Upper lobe of left lung (tissue), 4 donors: ENCODE measurements at regions not wholly inside any gene's neighbourhood (a gene's known extent, or its start where the extent isn't known, plus 50 kb on each side); places are given as distances from the start of the nearest gene placed in this dataset.

Source experiments
- EP300 ChIP-seq, 4 donors: sonication (generic); formaldehyde crosslinking; IDR thresholded peaks; one replicate each; pipeline ENCODE4 v1.5.1; 2017; ENCODE audit warnings: antibody characterized with exemption in 4 of 4, control low read depth in 2 of 4
- POLR2A ChIP-seq, 4 donors: fragments of 450-650 bp; IDR thresholded peaks; one replicate each; pipeline ENCODE4 v1.5.1; 2016 to 2017; ENCODE audit warnings: antibody characterized with exemption in 4 of 4, mild to moderate bottlenecking in 2 of 4
- TF ChIP-seq, protein P1 (sequence below), 6 experiments: fragments of 450-650 bp in 4 of 6; fragments of 200-600 bp in 2 of 6; sonication (generic) in 2 of 6; IDR thresholded peaks; one replicate each; pipeline ENCODE4 v1.5.1; 2016 to 2019; ENCODE audit warnings: antibody characterized with exemption in 6 of 6

DNA sequence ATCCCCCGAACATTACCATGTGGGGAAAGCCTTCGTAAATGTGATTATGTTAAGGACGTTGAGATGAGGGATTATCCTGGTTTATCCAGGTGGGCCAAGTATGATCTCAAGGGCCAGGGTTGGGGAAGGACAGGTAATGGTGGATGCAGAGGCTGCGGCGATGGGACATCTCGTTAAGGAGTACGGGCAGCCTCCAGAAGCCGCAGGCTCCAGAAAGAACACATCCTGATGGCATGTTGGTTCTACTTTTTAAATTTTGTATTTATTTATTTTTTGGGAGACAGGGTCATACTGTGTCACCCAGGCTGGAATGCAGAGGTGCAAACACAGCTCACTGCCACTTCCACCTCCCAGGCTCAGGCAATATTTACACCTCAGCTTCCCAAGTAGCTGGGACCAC lies 86.2 kb upstream of the RAB6C start:
- TF ChIP-seq, protein P1, sequence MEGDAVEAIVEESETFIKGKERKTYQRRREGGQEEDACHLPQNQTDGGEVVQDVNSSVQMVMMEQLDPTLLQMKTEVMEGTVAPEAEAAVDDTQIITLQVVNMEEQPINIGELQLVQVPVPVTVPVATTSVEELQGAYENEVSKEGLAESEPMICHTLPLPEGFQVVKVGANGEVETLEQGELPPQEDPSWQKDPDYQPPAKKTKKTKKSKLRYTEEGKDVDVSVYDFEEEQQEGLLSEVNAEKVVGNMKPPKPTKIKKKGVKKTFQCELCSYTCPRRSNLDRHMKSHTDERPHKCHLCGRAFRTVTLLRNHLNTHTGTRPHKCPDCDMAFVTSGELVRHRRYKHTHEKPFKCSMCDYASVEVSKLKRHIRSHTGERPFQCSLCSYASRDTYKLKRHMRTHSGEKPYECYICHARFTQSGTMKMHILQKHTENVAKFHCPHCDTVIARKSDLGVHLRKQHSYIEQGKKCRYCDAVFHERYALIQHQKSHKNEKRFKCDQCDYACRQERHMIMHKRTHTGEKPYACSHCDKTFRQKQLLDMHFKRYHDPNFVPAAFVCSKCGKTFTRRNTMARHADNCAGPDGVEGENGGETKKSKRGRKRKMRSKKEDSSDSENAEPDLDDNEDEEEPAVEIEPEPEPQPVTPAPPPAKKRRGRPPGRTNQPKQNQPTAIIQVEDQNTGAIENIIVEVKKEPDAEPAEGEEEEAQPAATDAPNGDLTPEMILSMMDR (IDR thresholded peaks at IDR 0.05) = no peak
- no peak for TF ChIP-seq POLR2A (IDR thresholded peaks at IDR 0.05)
- TF ChIP-seq EP300 (IDR thresholded peaks at IDR 0.05) = no peak
